Peyer's patch (tissue), 4 donors: ENCODE measurements at regions not wholly inside any gene's neighbourhood (a gene's known extent, or its start where the extent isn't known, plus 50 kb on each side); places are given as distances from the start of the nearest gene placed in this dataset.

Source experiments
- DNase-seq, 3 donors: peaks; one replicate each; pipeline ENCODE4 v3.0.0-alpha.2; 2017 to 2019
- H3K27ac ChIP-seq, 4 donors: fragments of 200-600 bp; sonication (generic); one replicate each; pipeline ENCODE4 v1.5.1; 2016 to 2019
- H3K27me3 ChIP-seq, 2 donors: fragments of 200-600 bp; sonication (generic); one replicate each; pipeline ENCODE4 v1.5.1; 2019
- H3K36me3 ChIP-seq, 3 donors: fragments of 200-600 bp; sonication (generic); one replicate each; pipeline ENCODE4 v1.5.1; 2016 to 2019
- H3K4me1 ChIP-seq, 4 donors: fragments of 200-600 bp; sonication (generic); one replicate each; pipeline ENCODE4 v1.5.1; 2016 to 2019
- H3K4me3 ChIP-seq, 4 donors: fragments of 200-600 bp; sonication (generic); 1 replicate in 3 of 4; 2 replicates in 1 of 4; pipeline ENCODE4 v1.5.1; 2016 to 2019; ENCODE audit warnings: mild to moderate bottlenecking in 1 of 4
- H3K9me3 ChIP-seq, 4 donors: fragments of 200-600 bp; sonication (generic); one replicate each; pipeline ENCODE4 v1.5.1; 2016 to 2019; ENCODE audit warnings: mild to moderate bottlenecking in 1 of 4
- POLR2A ChIP-seq, 2 donors: fragments of 450-650 bp; IDR thresholded peaks; one replicate each; pipeline ENCODE4 v1.5.1; 2017; ENCODE audit warnings: antibody characterized with exemption in 2 of 2, mild to moderate bottlenecking in 2 of 2, moderate library complexity in 2 of 2
- TF ChIP-seq, protein P1 (sequence below), 6 experiments: fragments of 450-650 bp in 4 of 6; fragments of 200-600 bp in 2 of 6; sonication (generic) in 1 of 6; IDR thresholded peaks; one replicate each; pipeline ENCODE4 v1.5.1; 2017 to 2019; ENCODE audit warnings: antibody characterized with exemption in 6 of 6, mild to moderate bottlenecking in 3 of 6, moderate library complexity in 1 of 6

DNA sequence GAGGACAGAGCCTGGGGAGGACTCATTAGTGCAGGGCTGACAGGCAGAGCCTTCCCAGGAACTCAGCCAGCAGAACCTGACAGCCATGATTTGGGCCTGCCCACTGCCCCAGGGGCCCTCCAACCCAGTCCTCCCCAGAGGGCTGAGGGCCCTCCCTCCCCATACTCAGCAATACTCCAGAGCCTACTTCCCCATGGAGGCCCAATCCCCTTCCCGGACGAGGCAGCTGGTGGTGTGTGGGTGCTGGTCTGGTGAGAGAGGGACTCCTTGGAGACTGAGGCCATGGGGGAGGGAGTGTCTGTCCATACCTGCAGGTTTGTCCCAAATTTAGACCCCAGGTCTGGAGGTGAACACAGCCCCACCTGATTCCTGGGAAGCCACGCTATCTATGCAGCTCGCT lies 120.9 kb upstream of the MLN start:
- DNase-seq = peak in 1 of 3 donors; percentile 33
- TF ChIP-seq, protein P1, sequence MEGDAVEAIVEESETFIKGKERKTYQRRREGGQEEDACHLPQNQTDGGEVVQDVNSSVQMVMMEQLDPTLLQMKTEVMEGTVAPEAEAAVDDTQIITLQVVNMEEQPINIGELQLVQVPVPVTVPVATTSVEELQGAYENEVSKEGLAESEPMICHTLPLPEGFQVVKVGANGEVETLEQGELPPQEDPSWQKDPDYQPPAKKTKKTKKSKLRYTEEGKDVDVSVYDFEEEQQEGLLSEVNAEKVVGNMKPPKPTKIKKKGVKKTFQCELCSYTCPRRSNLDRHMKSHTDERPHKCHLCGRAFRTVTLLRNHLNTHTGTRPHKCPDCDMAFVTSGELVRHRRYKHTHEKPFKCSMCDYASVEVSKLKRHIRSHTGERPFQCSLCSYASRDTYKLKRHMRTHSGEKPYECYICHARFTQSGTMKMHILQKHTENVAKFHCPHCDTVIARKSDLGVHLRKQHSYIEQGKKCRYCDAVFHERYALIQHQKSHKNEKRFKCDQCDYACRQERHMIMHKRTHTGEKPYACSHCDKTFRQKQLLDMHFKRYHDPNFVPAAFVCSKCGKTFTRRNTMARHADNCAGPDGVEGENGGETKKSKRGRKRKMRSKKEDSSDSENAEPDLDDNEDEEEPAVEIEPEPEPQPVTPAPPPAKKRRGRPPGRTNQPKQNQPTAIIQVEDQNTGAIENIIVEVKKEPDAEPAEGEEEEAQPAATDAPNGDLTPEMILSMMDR (IDR thresholded peaks at IDR 0.05) = no peak
- no peak for TF ChIP-seq POLR2A (IDR thresholded peaks at IDR 0.05)
- no peaks in the 10 kb centered on the region for H3K36me3 ChIP-seq
- no peak overlapping the region for H3K4me3 ChIP-seq
- no peaks in the 10 kb centered on the region for H3K9me3 ChIP-seq
- H3K27ac ChIP-seq = no peak overlapping the region
- H3K27me3 ChIP-seq = no peaks in the 10 kb centered on the region
- H3K4me1 ChIP-seq = no peaks in the 10 kb centered on the region

DNA sequence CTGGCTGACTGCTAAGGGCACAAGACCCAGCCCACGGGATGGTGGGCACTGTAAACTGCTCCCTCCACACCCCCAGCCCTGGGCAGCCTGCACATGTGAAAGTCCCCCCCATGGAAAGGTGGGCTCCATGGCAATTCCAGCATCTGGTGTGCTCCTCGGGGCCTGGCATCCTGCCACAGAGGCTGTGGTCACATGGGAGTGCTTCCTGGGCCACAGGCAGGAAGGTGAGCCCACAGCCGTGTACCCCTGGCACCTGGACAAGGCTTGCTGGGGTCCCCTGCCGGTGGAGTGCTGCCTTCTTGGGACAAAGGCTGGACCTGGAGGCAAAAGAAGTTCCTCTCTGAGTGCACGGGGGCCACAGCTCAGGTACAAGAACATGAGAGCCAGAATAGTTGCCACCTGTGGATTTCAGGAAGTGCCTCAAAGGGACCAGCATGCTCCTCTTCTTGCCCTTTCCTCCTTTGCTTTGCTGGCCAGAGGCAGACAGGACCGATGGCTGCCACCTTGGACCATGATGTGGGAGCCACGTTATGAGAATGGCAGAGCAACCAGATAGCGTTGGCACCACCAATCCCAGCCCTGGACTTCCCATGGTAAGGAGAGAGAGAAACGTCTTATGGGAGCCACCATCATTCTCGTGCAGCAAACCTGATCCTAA lies 120.2 kb upstream of the MLN start:
- DNase-seq = no peak
- Histone ChIP-seq H3K36me3 (no peaks in the 10 kb centered on the region), H3K4me3 (no peak overlapping the region), H3K27me3 (no peaks in the 10 kb centered on the region), H3K27ac (no peak overlapping the region), H3K4me1 (no peaks in the 10 kb centered on the region), H3K9me3 (no peaks in the 10 kb centered on the region)
- TF ChIP-seq, protein P1 (IDR thresholded peaks at IDR 0.05) = no peak
- no peak for TF ChIP-seq POLR2A (IDR thresholded peaks at IDR 0.05)

DNA sequence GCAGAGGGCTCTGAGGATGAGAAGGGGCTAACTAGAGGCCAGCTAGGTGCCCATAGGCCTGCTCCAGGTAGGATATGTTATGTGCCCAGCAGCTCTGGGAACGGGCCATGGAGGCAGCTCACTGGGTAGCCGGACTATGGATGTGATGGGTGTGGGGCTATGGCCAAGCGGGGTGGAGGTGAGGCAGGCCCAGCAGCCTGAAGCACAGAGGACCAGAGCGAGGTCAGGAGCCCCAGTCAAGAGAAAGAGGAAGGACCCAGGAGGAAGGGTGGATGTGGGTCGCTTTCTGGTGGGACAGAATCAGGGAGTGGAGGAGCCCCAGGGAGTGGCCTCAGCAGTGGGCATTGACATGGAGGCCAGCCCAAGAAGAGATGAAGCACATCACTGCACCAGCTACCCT lies 117.9 kb upstream of the MLN start:
- TF ChIP-seq, protein P1 (IDR thresholded peaks at IDR 0.05) = no peak
- TF ChIP-seq POLR2A (IDR thresholded peaks at IDR 0.05) = no peak

DNA sequence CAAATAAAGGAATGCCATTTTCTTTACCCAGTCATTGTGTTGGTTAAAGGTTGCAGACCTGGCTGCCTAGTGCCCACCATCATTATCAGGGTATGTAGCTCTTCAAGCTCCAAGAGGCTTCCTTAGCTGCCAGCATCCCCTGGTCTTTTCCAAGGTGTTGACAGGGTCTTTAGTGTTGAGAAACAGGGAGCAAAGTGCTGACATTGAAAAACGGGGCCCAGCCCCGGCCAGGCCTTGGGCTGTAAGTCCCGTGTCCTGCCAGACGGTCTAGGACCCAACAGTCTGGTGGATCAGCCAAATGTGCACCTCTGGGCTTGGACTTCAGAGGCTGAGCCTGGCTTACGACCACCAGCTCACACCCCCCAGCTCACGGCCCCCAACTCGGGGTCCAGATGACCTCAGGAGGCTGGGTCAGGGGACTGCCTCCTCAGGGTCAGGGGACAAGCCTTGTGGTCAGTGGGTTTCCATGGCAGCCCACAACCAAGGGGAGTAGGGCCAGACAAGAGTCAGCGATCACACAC lies 114.4 kb upstream of the MLN start:
- H3K27me3 ChIP-seq = no peaks in the 10 kb centered on the region
- no peak overlapping the region for H3K27ac ChIP-seq
- TF ChIP-seq, protein P1 (IDR thresholded peaks at IDR 0.05) = no peak
- TF ChIP-seq POLR2A (IDR thresholded peaks at IDR 0.05) = no peak
- H3K4me1 ChIP-seq = peaks cover 0 to 5% (median 2%) of the 10 kb centered on the region in 4 donors
- H3K36me3 ChIP-seq = no peaks in the 10 kb centered on the region
- no peak for DNase-seq
- no peaks in the 10 kb centered on the region for H3K9me3 ChIP-seq
- no peak overlapping the region for H3K4me3 ChIP-seq

More for the DNA sequence above, 117.9 kb upstream of the MLN start:
- H3K27ac ChIP-seq = no peak overlapping the region
- no peak for DNase-seq
- H3K27me3 ChIP-seq = no peaks in the 10 kb centered on the region
- H3K4me1 ChIP-seq = no peaks in the 10 kb centered on the region
- no peak overlapping the region for H3K4me3 ChIP-seq
- H3K36me3 ChIP-seq = no peaks in the 10 kb centered on the region
- H3K9me3 ChIP-seq = no peaks in the 10 kb centered on the region

DNA sequence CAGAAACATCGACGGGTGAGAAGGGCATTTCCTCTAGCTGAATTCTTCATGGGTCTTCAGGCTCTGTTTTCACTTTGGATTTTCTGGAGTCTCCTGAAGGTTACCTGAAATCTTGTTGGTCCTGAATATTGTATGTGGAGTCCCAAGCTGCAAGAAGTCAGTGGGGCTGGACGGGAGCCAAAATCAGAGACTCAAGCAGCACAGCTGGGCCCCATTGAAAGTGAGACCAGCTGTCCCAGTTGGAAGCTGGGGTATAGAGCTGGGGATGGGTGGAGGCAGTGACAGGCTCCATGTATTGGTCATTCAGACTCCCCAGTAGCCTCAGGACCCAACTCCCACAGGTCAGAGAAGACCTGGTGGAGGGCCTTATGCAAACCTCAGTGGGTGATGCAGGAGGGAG lies 111.3 kb upstream of the MLN start:
- H3K4me3 ChIP-seq = no peak overlapping the region
- H3K9me3 ChIP-seq = no peaks in the 10 kb centered on the region
- H3K36me3 ChIP-seq = no peaks in the 10 kb centered on the region
- peak in 2 of 3 donors; percentile 38 to 57 for DNase-seq
- no peak overlapping the region for H3K27ac ChIP-seq
- H3K4me1 ChIP-seq = peaks cover 0 to 5% (median 2%) of the 10 kb centered on the region in 4 donors
- no peaks in the 10 kb centered on the region for H3K27me3 ChIP-seq
- no peak for TF ChIP-seq POLR2A (IDR thresholded peaks at IDR 0.05)
- TF ChIP-seq, protein P1 (IDR thresholded peaks at IDR 0.05) = no peak
